ENCODE measurements at regions not wholly inside any gene's neighbourhood (a gene's known extent, or its start where the extent isn't known, plus 50 kb on each side); places are given as distances from the start of the nearest gene placed in this dataset.

GRCh38 chr21:27812279-27812678 is 845.4 kb upstream of the ADAMTS5 start:
- DNase-seq (ENCODE audit: extremely low spot score) = no peak
- no peak for TF ChIP-seq CTCF (IDR thresholded peaks at IDR 0.05; ENCODE audit: control extremely low read depth, extremely low read depth, low read depth, missing control alignments)
- POLR2A ChIA-PET = no interaction called here
- CTCF ChIA-PET = interaction anchor here (1.1 to 1.4 kb wide), 2 partner anchors 8 to 16 kb away, joined by 3 to 5 read pairs; no protein-coding TSS in a partner anchor

- POLR2A ChIA-PET = no interaction called here
- TF ChIP-seq CTCF (IDR thresholded peaks at IDR 0.05; ENCODE audit: control extremely low read depth, extremely low read depth, low read depth, missing control alignments) = no peak
- DNase-seq (ENCODE audit: extremely low spot score) = no peak
- CTCF ChIA-PET = no interaction called here
Measured at GRCh38 chr21:27808923-27809322, 842.0 kb upstream of the ADAMTS5 start.

GRCh38 chr21:27807596-27807995 is 840.7 kb upstream of the ADAMTS5 start:
- ChIA-PET CTCF (interaction anchor here (1.4 kb wide), 1 partner anchor 10 kb away, joined by 3 read pairs; no protein-coding TSS in a partner anchor), POLR2A (no interaction called here)
- TF ChIP-seq CTCF (IDR thresholded peaks at IDR 0.05; ENCODE audit: control extremely low read depth, extremely low read depth, low read depth, missing control alignments) = no peak
- DNase-seq (ENCODE audit: extremely low spot score) = no peak

GRCh38 chr21:27806281-27806680 is 839.4 kb upstream of the ADAMTS5 start:
- TF ChIP-seq CTCF (IDR thresholded peaks at IDR 0.05; ENCODE audit: control extremely low read depth, extremely low read depth, low read depth, missing control alignments) = no peak
- POLR2A ChIA-PET = no interaction called here
- CTCF ChIA-PET = no interaction called here

GRCh38 chr21:27805696-27806095 is 838.8 kb upstream of the ADAMTS5 start:
- DNase-seq (ENCODE audit: extremely low spot score) = no peak
- ChIA-PET CTCF (no interaction called here), POLR2A (no interaction called here)
- TF ChIP-seq CTCF (IDR thresholded peaks at IDR 0.05; ENCODE audit: control extremely low read depth, extremely low read depth, low read depth, missing control alignments) = no peak

More at GRCh38 chr21:27806281-27806680, 839.4 kb upstream of the ADAMTS5 start:
- DNase-seq (ENCODE audit: extremely low spot score) = no peak

- ChIA-PET CTCF (interaction anchor here (0.9 to 1.7 kb wide), 2 partner anchors 8 to 14 kb away, joined by 3 to 6 read pairs; no protein-coding TSS in a partner anchor), POLR2A (no interaction called here)
- no peak for TF ChIP-seq CTCF (IDR thresholded peaks at IDR 0.05; ENCODE audit: control extremely low read depth, extremely low read depth, low read depth, missing control alignments)
- DNase-seq (ENCODE audit: extremely low spot score) = no peak
Measured at GRCh38 chr21:27804515-27804914, 837.6 kb upstream of the ADAMTS5 start.

GRCh38 chr21:27803571-27803970 is 836.7 kb upstream of the ADAMTS5 start:
- DNase-seq (ENCODE audit: extremely low spot score) = no peak
- no peak for TF ChIP-seq CTCF (IDR thresholded peaks at IDR 0.05; ENCODE audit: control extremely low read depth, extremely low read depth, low read depth, missing control alignments)
- ChIA-PET POLR2A (no interaction called here), CTCF (interaction anchor here (0.8 to 1.7 kb wide), 4 partner anchors 9 to 31 kb away, joined by 3 to 6 read pairs (median 3); no protein-coding TSS in a partner anchor)
